Endothelial cell of umbilical vein (primary cell): ENCODE measurements at regions not wholly inside any gene's neighbourhood (a gene's known extent, or its start where the extent isn't known, plus 50 kb on each side); places are given as distances from the start of the nearest gene placed in this dataset.

ENCODE experiments used
- BruUV-seq: library from RNA; stranded (reverse); fragments of 400-500 nt; replicated peaks from 2 replicates; lab custom pipeline; 2021; lab: Mats Ljungman, UMichigan
- CTCF ChIA-PET: fragments of 300-600, 350-600 bp; sonication (Branson Sonifier 250); formaldehyde crosslinking; loops from one replicate; lab custom pipeline; 2021; ENCODE audit warnings: antibody characterized with exemption, inconsistent platforms; lab: Charles Lee
- POLR2A ChIA-PET: fragments of 300-600, 350-600 bp; sonication (Branson Sonifier 250); formaldehyde crosslinking; loops from one replicate; lab custom pipeline; 2021; ENCODE audit warnings: antibody characterized with exemption, inconsistent platforms; lab: Charles Lee
- DNase-seq: peaks from one replicate; pipeline ENCODE4 v3.0.0-alpha.2; 2011; ENCODE audit warnings: low read depth, low spot score
- FAIRE-seq: peaks from 2 replicates; lab custom pipeline; 2011; peaks lifted over from hg19 to GRCh38; lab: Jason Lieb, UNC
- H2AFZ ChIP-seq: 2 replicates; pipeline ENCODE4 v1.6.0; 2012; ENCODE audit warnings: low read depth, low read length, control low read depth, inconsistent platforms
- H3K27ac ChIP-seq: 2 replicates; pipeline ENCODE4 v1.5.1; 2011; ENCODE audit warnings: low read depth, mild to moderate bottlenecking, control low read depth, low read length, moderate library complexity; ENCODE audit not compliant: insufficient read depth
- H3K27me3 ChIP-seq, 2 experiments: 2 replicates each; pipeline versions ENCODE4 v1.6.0 to v1.6.1; 2011; ENCODE audit warnings: low read length in 2 of 2, mixed read lengths in 1 of 2; ENCODE audit not compliant: control insufficient read depth in 2 of 2, insufficient read depth in 2 of 2
- H3K36me3 ChIP-seq, 2 experiments: 2 replicates in 1 of 2; 3 replicates in 1 of 2; pipeline ENCODE4 v1.5.1; 2011; ENCODE audit warnings: low read length in 2 of 2, mild to moderate bottlenecking in 1 of 2, moderate library complexity in 1 of 2; ENCODE audit not compliant: control insufficient read depth in 2 of 2, insufficient read depth in 2 of 2; ENCODE audit errors: extremely low read depth in 1 of 2
- H3K4me1 ChIP-seq: 3 replicates; pipeline ENCODE4 v1.5.1; 2011; ENCODE audit warnings: mild to moderate bottlenecking, low read length; ENCODE audit not compliant: control insufficient read depth, insufficient read depth; ENCODE audit errors: extremely low read depth
- H3K4me2 ChIP-seq: 2 replicates; pipeline ENCODE4 v1.6.1; 2011; ENCODE audit warnings: low read length, control low read depth, mixed read lengths; ENCODE audit not compliant: insufficient read depth
- H3K4me3 ChIP-seq, 3 experiments: fragments of 200-600 bp in 1 of 3; sonication (generic), shearing (Covaris generic) in 1 of 3; replicated peaks in 1 of 3; 2 replicates each; pipeline ENCODE4 v1.5.1; 2011 to 2016; ENCODE audit warnings: control low read depth in 3 of 3, low read length in 3 of 3, mild to moderate bottlenecking in 2 of 3, inconsistent platforms in 1 of 3, low read depth in 1 of 3, moderate library complexity in 1 of 3; ENCODE audit not compliant: insufficient read depth in 1 of 3
- H3K79me2 ChIP-seq: 2 replicates; pipeline ENCODE4 v1.6.0; 2012; ENCODE audit warnings: low read length, inconsistent platforms; ENCODE audit not compliant: control insufficient read depth, insufficient read depth
- H3K9ac ChIP-seq: replicated peaks from 2 replicates; pipeline ENCODE3; 2011; ENCODE audit warnings: low read length, control low read depth; ENCODE audit not compliant: insufficient read depth; ENCODE audit errors: extremely low read depth
- H3K9me1 ChIP-seq: replicated peaks from 3 replicates; pipeline ENCODE4 v1.6.0; 2011; ENCODE audit warnings: mild to moderate bottlenecking, low read length; ENCODE audit not compliant: control insufficient read depth, insufficient read depth; ENCODE audit errors: extremely low read depth
- H3K9me3 ChIP-seq: replicated peaks from 2 replicates; pipeline ENCODE4 v1.5.1; 2012; ENCODE audit warnings: low read length, inconsistent platforms; ENCODE audit not compliant: control insufficient read depth, insufficient read depth
- H4K20me1 ChIP-seq: replicated peaks from 2 replicates; pipeline ENCODE3; 2011; ENCODE audit warnings: mild to moderate bottlenecking, low read length; ENCODE audit not compliant: control insufficient read depth, insufficient read depth; ENCODE audit errors: extremely low read depth
- EZH2 ChIP-seq: IDR thresholded peaks from 2 replicates; pipeline ENCODE4 v1.6.1; 2012; ENCODE audit warnings: borderline replicate concordance, low read depth, mild to moderate bottlenecking, moderate library complexity, low read length, inconsistent platforms; ENCODE audit not compliant: severe bottlenecking
- FOS ChIP-seq: IDR thresholded peaks from 2 replicates; pipeline ENCODE4 v1.6.1; 2011; ENCODE audit warnings: mild to moderate bottlenecking, low read length, moderate library complexity, borderline replicate concordance; ENCODE audit not compliant: insufficient read depth
- GATA2 ChIP-seq: IDR thresholded peaks from 2 replicates; pipeline ENCODE4 v1.7.0; 2011; ENCODE audit warnings: low read depth, mild to moderate bottlenecking, moderate library complexity, mixed read lengths, low read length; ENCODE audit not compliant: insufficient read length, insufficient read depth
- JUN ChIP-seq: IDR thresholded peaks from 2 replicates; pipeline ENCODE4 v1.6.1; 2011; ENCODE audit warnings: borderline replicate concordance, low read depth; ENCODE audit not compliant: insufficient read length, insufficient read depth
- MYC ChIP-seq: IDR thresholded peaks from one replicate; pipeline ENCODE4 v1.6.1; 2011; ENCODE audit warnings: mild to moderate bottlenecking, low read depth, low read length
- POLR2A ChIP-seq: IDR thresholded peaks from 2 replicates; pipeline ENCODE4 v1.6.1; 2012; ENCODE audit warnings: low read depth, mild to moderate bottlenecking, control low read depth, low read length
- POLR2AphosphoS5 ChIP-seq: IDR thresholded peaks from 2 replicates; pipeline ENCODE4 v1.6.1; 2012; ENCODE audit warnings: low read depth, mild to moderate bottlenecking, control low read depth, low read length, moderate library complexity; ENCODE audit not compliant: insufficient read depth
- dilution Hi-C: fragments of 300-500 bp; cut with MboI; formaldehyde crosslinking; loops from one replicate; pipeline ENCODE4 v1.15.0; 2019; ENCODE audit warnings: low sequenced_read_pairs; ENCODE audit not compliant: extremely low pct_ligation_motif_present
- intact Hi-C: fragments of 100-400 bp; cut with micrococcal nuclease; formaldehyde crosslinking; loops from one replicate; pipeline ENCODE4 v1.10.0; 2022
- TF ChIP-seq, protein P1 (sequence below), 2 donors: IDR thresholded peaks; 1 replicate in 1 of 2; 2 replicates in 1 of 2; pipeline ENCODE4 v1.5.1; 2011; ENCODE audit warnings: low read length in 2 of 2, mild to moderate bottlenecking in 2 of 2, moderate library complexity in 2 of 2, control low read depth in 1 of 2, inconsistent platforms in 1 of 2, low read depth in 1 of 2; ENCODE audit not compliant: insufficient read depth in 1 of 2; ENCODE audit errors: extremely low read depth in 1 of 2
- TF ChIP-seq, protein P2 (sequence below): IDR thresholded peaks from 2 replicates; pipeline ENCODE4 v1.6.1; 2011; ENCODE audit not compliant: insufficient read depth, insufficient read length

DNA sequence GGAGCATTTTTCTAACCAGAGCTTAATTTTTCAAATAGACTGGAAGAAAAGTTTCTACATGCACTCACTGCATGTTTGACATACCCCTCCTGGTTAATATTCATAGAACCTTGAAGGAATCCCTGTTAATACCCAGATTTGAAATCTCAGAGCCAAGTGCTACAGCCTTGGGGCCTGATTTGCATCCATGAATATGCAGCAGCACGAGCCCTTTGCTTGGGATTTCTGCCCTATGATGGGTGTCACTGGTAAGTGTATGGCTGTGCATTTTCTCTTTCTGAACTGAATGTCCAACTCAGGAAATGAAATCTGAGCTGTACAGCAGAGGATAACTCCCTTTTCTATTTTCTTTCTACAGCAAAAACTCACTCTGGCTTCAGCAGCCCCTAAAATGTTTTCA lies 1157.5 kb downstream of the XPNPEP1 start:
- no peak overlapping the region for H3K27ac ChIP-seq
- peaks cover 3% of the 10 kb centered on the region for H3K9me3 ChIP-seq
- dilution Hi-C loops (no loop called here), intact Hi-C loops (no loop called here)
- H3K4me2 ChIP-seq: no peak overlapping the region
- FAIRE-seq (no peak), DNase-seq (no peak)
- ChIA-PET CTCF (no interaction called here), POLR2A (no interaction called here)
- H3K27me3 ChIP-seq: no peaks in the 10 kb centered on the region
- no peak for TF ChIP-seq JUN
- no peak for TF ChIP-seq GATA2
- no peak for TF ChIP-seq EZH2
- TF ChIP-seq POLR2AphosphoS5: no peak
- TF ChIP-seq, protein P1, sequence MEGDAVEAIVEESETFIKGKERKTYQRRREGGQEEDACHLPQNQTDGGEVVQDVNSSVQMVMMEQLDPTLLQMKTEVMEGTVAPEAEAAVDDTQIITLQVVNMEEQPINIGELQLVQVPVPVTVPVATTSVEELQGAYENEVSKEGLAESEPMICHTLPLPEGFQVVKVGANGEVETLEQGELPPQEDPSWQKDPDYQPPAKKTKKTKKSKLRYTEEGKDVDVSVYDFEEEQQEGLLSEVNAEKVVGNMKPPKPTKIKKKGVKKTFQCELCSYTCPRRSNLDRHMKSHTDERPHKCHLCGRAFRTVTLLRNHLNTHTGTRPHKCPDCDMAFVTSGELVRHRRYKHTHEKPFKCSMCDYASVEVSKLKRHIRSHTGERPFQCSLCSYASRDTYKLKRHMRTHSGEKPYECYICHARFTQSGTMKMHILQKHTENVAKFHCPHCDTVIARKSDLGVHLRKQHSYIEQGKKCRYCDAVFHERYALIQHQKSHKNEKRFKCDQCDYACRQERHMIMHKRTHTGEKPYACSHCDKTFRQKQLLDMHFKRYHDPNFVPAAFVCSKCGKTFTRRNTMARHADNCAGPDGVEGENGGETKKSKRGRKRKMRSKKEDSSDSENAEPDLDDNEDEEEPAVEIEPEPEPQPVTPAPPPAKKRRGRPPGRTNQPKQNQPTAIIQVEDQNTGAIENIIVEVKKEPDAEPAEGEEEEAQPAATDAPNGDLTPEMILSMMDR (IDR thresholded peaks at IDR 0.05; ENCODE audit: extremely low read depth in 1 of 2, insufficient read depth in 1 of 2, low read depth in 1 of 2, low read length in 2 of 2): no peak
- TF ChIP-seq POLR2A: no peak
- TF ChIP-seq MYC: no peak
- no peak for TF ChIP-seq FOS
- TF ChIP-seq, protein P2, sequence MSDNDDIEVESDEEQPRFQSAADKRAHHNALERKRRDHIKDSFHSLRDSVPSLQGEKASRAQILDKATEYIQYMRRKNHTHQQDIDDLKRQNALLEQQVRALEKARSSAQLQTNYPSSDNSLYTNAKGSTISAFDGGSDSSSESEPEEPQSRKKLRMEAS: no peak
- H3K4me1 ChIP-seq: no peaks in the 10 kb centered on the region
- H3K36me3 ChIP-seq: no peaks in the 10 kb centered on the region
- no TSS peak for BruUV-seq
- H3K9me1 ChIP-seq: no peaks in the 10 kb centered on the region
- no peak overlapping the region for H3K4me3 ChIP-seq
- H2AFZ ChIP-seq: no peak overlapping the region
- no peaks in the 10 kb centered on the region for H4K20me1 ChIP-seq
- no peak overlapping the region for H3K9ac ChIP-seq
- no peaks in the 10 kb centered on the region for H3K79me2 ChIP-seq
